Liver (tissue), 8 donors: ENCODE measurements at regions not wholly inside any gene's neighbourhood (a gene's known extent, or its start where the extent isn't known, plus 50 kb on each side); places are given as distances from the start of the nearest gene placed in this dataset.

ENCODE experiments used
- DNase-seq: peaks from one replicate; pipeline ENCODE4 v3.0.0-alpha.2; 2017; ENCODE audit warnings: low spot score
- H3K27ac ChIP-seq, 2 donors: one replicate each; pipeline ENCODE4 v1.7.0; 2013; ENCODE audit warnings: inconsistent platforms in 2 of 2, low read length in 2 of 2, control low read depth in 1 of 2, low read depth in 1 of 2, mild to moderate bottlenecking in 1 of 2
- H3K27me3 ChIP-seq, 4 donors: one replicate each; pipeline versions ENCODE4 v1.6.1 to v1.7.0; 2013; ENCODE audit warnings: low read length in 3 of 4, inconsistent platforms in 1 of 4, mild to moderate bottlenecking in 1 of 4, moderate library complexity in 1 of 4; ENCODE audit not compliant: control insufficient read depth in 4 of 4, insufficient read depth in 4 of 4
- H3K36me3 ChIP-seq, 4 donors: one replicate each; pipeline versions ENCODE4 v1.6.1 to v1.7.0; 2013; ENCODE audit warnings: low read length in 3 of 4, mild to moderate bottlenecking in 3 of 4, low read depth in 1 of 4, moderate library complexity in 1 of 4; ENCODE audit not compliant: control insufficient read depth in 4 of 4, insufficient read depth in 3 of 4
- H3K4me1 ChIP-seq, 4 donors: one replicate each; pipeline versions ENCODE4 v1.6.1 to v1.7.0; 2013; ENCODE audit warnings: low read length in 3 of 4, mild to moderate bottlenecking in 3 of 4, moderate library complexity in 1 of 4; ENCODE audit not compliant: control insufficient read depth in 4 of 4, insufficient read depth in 4 of 4
- H3K4me3 ChIP-seq, 3 donors: one replicate each; pipeline versions ENCODE4 v1.6.1 to v1.7.0; 2013; ENCODE audit warnings: low read length in 3 of 3, control low read depth in 1 of 3, low read depth in 1 of 3, mild to moderate bottlenecking in 1 of 3
- H3K9ac ChIP-seq, 2 donors: one replicate each; pipeline ENCODE4 v1.7.0; 2013; ENCODE audit warnings: low read length in 2 of 2, mild to moderate bottlenecking in 2 of 2, moderate library complexity in 2 of 2, control low read depth in 1 of 2, low read depth in 1 of 2
- H3K9me3 ChIP-seq, 4 donors: one replicate each; pipeline versions ENCODE4 v1.6.1 to v1.7.0; 2013; ENCODE audit warnings: low read length in 3 of 4; ENCODE audit not compliant: control insufficient read depth in 4 of 4
- ATF3 ChIP-seq: IDR thresholded peaks from 2 replicates; pipeline ENCODE4 v1.6.1; 2016; ENCODE audit warnings: antibody characterized with exemption
- CTCF ChIP-seq: fragments of 150-350 bp; IDR thresholded peaks from 2 replicates; pipeline ENCODE4 v1.5.1; 2017; ENCODE audit warnings: improper control_type of control experiment, low read depth, low read length; ENCODE audit not compliant: missing input control
- EGR1 ChIP-seq, 2 donors: IDR thresholded peaks; 2 replicates each; pipeline ENCODE4 v1.6.1; 2016 to 2018; ENCODE audit warnings: antibody characterized with exemption in 2 of 2, low read depth in 2 of 2
- FOXA1 ChIP-seq: IDR thresholded peaks from 2 replicates; pipeline ENCODE4 v1.6.1; 2016; ENCODE audit warnings: antibody characterized with exemption
- FOXA2 ChIP-seq: IDR thresholded peaks from 2 replicates; pipeline ENCODE4 v1.6.1; 2016; ENCODE audit warnings: antibody characterized with exemption
- GABPA ChIP-seq, 2 donors: IDR thresholded peaks in 1 of 2; conservative IDR thresholded peaks in 1 of 2; 2 replicates each; pipeline ENCODE4 v1.6.1; 2016; ENCODE audit warnings: antibody characterized with exemption in 2 of 2, mild to moderate bottlenecking in 1 of 2, moderate library complexity in 1 of 2
- HNF4G ChIP-seq: IDR thresholded peaks from 2 replicates; pipeline ENCODE4 v1.6.1; 2016; ENCODE audit warnings: antibody characterized with exemption
- JUND ChIP-seq, 2 donors: IDR thresholded peaks; 2 replicates each; pipeline ENCODE4 v1.6.1; 2016; ENCODE audit warnings: antibody characterized with exemption in 2 of 2
- MAX ChIP-seq: IDR thresholded peaks from 2 replicates; pipeline ENCODE4 v1.6.1; 2016; ENCODE audit warnings: antibody characterized with exemption
- NR2F2 ChIP-seq: IDR thresholded peaks from 2 replicates; pipeline ENCODE4 v1.6.1; 2016; ENCODE audit warnings: antibody characterized with exemption
- ZBTB33 ChIP-seq: IDR thresholded peaks from 2 replicates; pipeline ENCODE4 v1.6.1; 2016; ENCODE audit warnings: antibody characterized with exemption
- WGBS: extraction: QIAGEN DNeasy Blood & Tissue Kit; methylation state at CpG from one replicate; pipeline ENCODE4 v1.1.7; 2013; 5-methylcytosine and 5-hydroxymethylcytosine counted together
- donor health status: healthy.
- donor health status: healthy.
- donor health status: healthy.
- donor health status: healthy.
- donor health status: healthy.

- H3K9me3 ChIP-seq = no peaks in the 10 kb centered on the region
- H3K4me3 ChIP-seq = no peak overlapping the region
- no peak for DNase-seq
- H3K9ac ChIP-seq = no peak overlapping the region
- no peaks in the 10 kb centered on the region for H3K36me3 ChIP-seq
- TF ChIP-seq FOXA1 (no peak), JUND (IDR thresholded peaks at IDR 0.05) (no peak), ATF3 (no peak), NR2F2 (no peak), MAX (no peak)
- no peaks in the 10 kb centered on the region for H3K27me3 ChIP-seq
- H3K4me1 ChIP-seq = no peaks in the 10 kb centered on the region
- no peak overlapping the region for H3K27ac ChIP-seq
- WGBS = 90% methylated on average over 5 of the region's 5 CpGs
Observed at GRCh38 chr11:119525867-119526196, 102.9 kb upstream of the THY1 start.

GRCh38 chr11:119525180-119525866 lies 102.4 kb upstream of the THY1 start:
- no peaks in the 10 kb centered on the region for H3K9me3 ChIP-seq
- TF ChIP-seq EGR1 (IDR thresholded peaks at IDR 0.05; ENCODE audit: low read depth in 2 of 2) (no peak), GABPA (IDR thresholded peaks at IDR 0.05 in 1 of 2, conservative IDR thresholded peaks at IDR 0.05 in 1 of 2) (no peak), FOXA1 (no peak)
- no peak overlapping the region for H3K9ac ChIP-seq
- H3K27me3 ChIP-seq = no peaks in the 10 kb centered on the region
- no peaks in the 10 kb centered on the region for H3K4me1 ChIP-seq
- H3K27ac ChIP-seq = no peak overlapping the region
- no peak for DNase-seq
- whole genome bisulfite sequencing = 63% methylated on average over 7 of the region's 7 CpGs
- H3K4me3 ChIP-seq = no peak overlapping the region
- no peaks in the 10 kb centered on the region for H3K36me3 ChIP-seq

- Histone ChIP-seq H3K4me1 (no peaks in the 10 kb centered on the region), H3K36me3 (no peaks in the 10 kb centered on the region), H3K9me3 (no peaks in the 10 kb centered on the region), H3K27me3 (no peaks in the 10 kb centered on the region), H3K27ac (no peak overlapping the region), H3K9ac (no peak overlapping the region), H3K4me3 (no peak overlapping the region)
- WGBS = 81% methylated on average over 12 of the region's 12 CpGs
- no peak for TF ChIP-seq MAX
- TF ChIP-seq FOXA1 = no peak
- TF ChIP-seq ATF3 = no peak
- TF ChIP-seq FOXA2 = no peak
- DNase-seq = no peak
Observed at GRCh38 chr11:119523539-119524157, 100.7 kb upstream of the THY1 start.

GRCh38 chr11:119522609-119523008 lies 99.6 kb upstream of the THY1 start:
- Histone ChIP-seq H3K9ac (no peak overlapping the region), H3K4me1 (no peaks in the 10 kb centered on the region), H3K9me3 (no peaks in the 10 kb centered on the region), H3K36me3 (no peaks in the 10 kb centered on the region), H3K27ac (no peak overlapping the region), H3K4me3 (no peak overlapping the region), H3K27me3 (no peaks in the 10 kb centered on the region)
- no peak for TF ChIP-seq ZBTB33
- TF ChIP-seq HNF4G = no peak
- TF ChIP-seq CTCF = no peak
- 90% methylated on average over 4 of the region's 4 CpGs for WGBS
- no peak for DNase-seq
